ENCODE measurements at regions not wholly inside any gene's neighbourhood (a gene's known extent, or its start where the extent isn't known, plus 50 kb on each side); places are given as distances from the start of the nearest gene placed in this dataset.

- no peak for DNase-seq (ENCODE audit: low spot score)
- intact Hi-C loops (cut with DNase I), result no loop called here
These were observed 329.7 kb downstream of the NDFIP2 start for GRCh38 chr13:79810669-79811068.

GRCh38 chr13:79810018-79810417 is 329.1 kb downstream of the NDFIP2 start:
- intact Hi-C loops (cut with DNase I), result no loop called here

GRCh38 chr13:79808475-79808874 is 327.5 kb downstream of the NDFIP2 start:
- intact Hi-C loops (cut with DNase I), result no loop called here
- DNase-seq (ENCODE audit: low spot score), result no peak

More at GRCh38 chr13:79810018-79810417, 329.1 kb downstream of the NDFIP2 start:
- no peak for DNase-seq (ENCODE audit: low spot score)

DNA sequence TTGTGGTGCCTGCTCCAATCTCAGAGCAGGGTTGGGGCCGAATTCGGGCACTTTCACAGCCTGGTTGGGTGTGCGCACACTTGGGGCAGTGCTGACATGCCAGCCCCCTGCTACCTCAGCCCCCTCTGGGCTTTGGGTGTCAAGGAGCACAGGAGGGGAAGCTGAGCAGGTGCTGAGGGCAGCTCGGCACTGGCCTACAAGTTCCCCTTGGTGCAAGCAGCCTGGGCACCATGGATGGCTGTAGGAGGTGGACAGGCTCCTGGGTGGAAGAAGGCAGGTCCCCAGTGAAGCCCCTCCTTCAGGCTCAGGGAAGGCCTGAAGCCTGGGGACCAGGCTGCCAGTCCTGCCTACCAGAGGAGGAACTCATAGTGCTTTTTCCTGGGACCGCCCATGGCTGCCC is 326.6 kb downstream of the NDFIP2 start:
- intact Hi-C loops (cut with DNase I), result no loop called here
- no peak for DNase-seq (ENCODE audit: low spot score)

DNA sequence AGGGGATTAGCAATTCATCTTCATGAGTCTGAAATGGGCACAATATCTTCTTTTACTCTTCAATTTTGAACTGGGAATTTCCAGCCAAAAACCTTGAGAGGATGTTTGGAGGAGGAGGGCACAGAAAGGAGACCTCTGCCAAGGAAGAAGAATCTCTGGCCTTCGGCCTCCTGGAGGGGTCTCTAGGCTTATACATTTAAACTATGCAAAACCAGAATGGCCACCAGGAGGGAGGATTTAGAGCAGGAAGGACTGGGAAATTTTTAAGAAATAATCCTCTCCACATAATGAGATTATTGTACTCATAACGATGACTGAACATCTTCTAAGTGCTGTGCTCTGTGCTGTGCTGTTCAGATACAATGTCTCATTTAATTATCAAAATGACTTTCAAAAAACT is 325.9 kb downstream of the NDFIP2 start:
- no peak for DNase-seq (ENCODE audit: low spot score)
- intact Hi-C loops (cut with DNase I), result no loop called here

- intact Hi-C loops (cut with DNase I), result no loop called here
- DNase-seq (ENCODE audit: low spot score), result no peak
These were observed 324.4 kb downstream of the NDFIP2 start for GRCh38 chr13:79805317-79805716.

GRCh38 chr13:79803989-79804388 is 323.0 kb downstream of the NDFIP2 start:
- no peak for DNase-seq (ENCODE audit: low spot score)
- intact Hi-C loops (cut with DNase I), result no loop called here

DNA sequence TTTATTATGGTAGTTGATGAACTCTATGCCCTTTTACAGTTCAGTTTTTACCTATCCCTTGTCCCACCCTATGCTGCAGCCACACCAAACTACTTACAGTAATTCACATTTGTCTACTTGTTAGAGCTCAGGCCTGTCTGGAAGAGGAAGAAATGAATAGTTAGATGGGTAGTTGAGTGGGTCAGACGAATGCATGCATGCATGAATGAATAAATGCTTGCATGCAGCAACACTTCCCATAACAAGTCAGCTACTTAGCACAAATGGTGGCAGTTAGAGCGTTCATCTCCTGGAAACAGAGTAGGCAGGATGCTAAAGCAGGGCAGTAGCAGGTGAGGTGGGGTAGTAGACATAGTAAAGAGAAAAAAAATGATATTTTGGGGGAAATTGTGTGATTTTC is 322.3 kb downstream of the NDFIP2 start:
- DNase-seq (ENCODE audit: low spot score), result no peak
- intact Hi-C loops (cut with DNase I), result no loop called here

GRCh38 chr13:79802389-79803085 is 321.6 kb downstream of the NDFIP2 start:
- DNase-seq (ENCODE audit: low spot score), result no peak
- intact Hi-C loops (cut with DNase I), result no loop called here

GRCh38 chr13:79799059-79799867 is 318.3 kb downstream of the NDFIP2 start:
- intact Hi-C loops (cut with DNase I), result no loop called here
- DNase-seq (ENCODE audit: low spot score), result no peak

DNA sequence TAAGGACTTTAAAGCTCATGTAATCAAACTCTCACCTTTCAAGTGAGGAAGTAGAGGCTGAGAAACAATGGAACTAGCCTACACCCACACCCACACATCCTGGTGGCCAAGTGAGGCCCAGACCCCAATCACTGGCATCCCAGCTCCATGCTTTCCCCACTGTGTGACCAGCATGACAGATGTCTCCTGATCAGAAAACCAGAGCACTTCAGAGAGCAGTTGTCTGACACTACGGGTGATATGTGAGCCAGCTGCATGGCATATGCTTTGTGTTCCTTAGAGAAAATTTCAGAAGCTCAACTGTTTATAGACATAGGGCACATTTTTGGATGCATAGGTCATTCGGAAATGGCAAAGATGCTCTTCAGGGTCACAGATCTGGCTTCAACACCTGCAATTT is 315.2 kb downstream of the NDFIP2 start:
- intact Hi-C loops (cut with DNase I), result no loop called here
- DNase-seq (ENCODE audit: low spot score), result no peak

- intact Hi-C loops (cut with DNase I), result no loop called here
These were observed 314.0 kb downstream of the NDFIP2 start for GRCh38 chr13:79794931-79795330.

DNA sequence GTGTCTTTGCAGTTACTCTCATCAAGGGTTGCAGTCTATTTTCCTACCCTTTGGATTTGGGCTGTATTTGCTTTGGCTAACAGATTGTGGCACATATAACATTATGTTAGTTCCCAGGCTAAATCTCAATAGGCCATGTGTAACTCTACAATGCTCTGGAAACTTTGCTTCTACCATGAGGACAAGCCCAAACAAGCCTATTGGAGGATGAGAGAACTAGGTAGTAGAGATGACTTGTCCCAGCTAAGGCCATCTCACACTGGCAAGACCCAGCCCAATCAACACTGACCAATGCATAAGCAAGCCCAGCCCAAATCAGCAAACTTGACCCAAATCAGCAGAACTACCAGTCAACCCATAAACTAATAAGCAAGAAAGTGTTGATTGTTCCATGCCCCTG is 311.8 kb downstream of the NDFIP2 start:
- DNase-seq (ENCODE audit: low spot score), result no peak
- intact Hi-C loops (cut with DNase I), result no loop called here

More at GRCh38 chr13:79794931-79795330, 314.0 kb downstream of the NDFIP2 start:
- no peak for DNase-seq (ENCODE audit: low spot score)

DNA sequence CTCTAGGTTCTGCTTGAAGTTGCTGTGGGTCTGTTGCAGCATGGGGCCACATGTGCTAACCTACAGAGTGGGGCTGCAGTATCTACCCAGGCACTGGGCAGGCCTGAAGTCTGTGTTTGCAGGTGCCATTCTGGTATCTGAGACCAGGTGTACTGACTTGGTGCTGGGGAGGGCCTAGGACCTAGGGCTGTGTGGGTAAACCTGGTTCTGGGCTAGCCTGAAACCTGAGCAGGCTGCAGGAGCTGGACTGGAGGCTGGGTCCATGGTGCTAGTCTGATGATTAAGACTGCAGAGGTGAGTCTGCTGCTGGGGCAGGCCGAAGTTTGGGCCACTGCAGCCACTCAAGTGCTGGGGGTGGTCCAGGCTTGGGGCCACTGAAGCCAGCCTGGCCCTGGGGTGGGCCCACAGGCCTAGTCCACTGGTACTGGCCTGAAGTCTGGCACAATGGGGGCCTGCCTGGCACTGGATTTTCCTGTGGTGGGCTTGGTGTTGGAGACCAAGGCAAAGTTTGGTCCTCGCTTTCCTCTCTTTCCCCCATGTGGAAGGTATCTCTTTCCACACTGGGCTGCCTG is 310.6 kb downstream of the NDFIP2 start:
- intact Hi-C loops (cut with DNase I), result no loop called here
- DNase-seq (ENCODE audit: low spot score), result no peak

GRCh38 chr13:79786176-79786575 is 305.2 kb downstream of the NDFIP2 start:
- no peak for DNase-seq (ENCODE audit: low spot score)
- intact Hi-C loops (cut with DNase I), result loop anchor here (10.0 kb wide), 1 partner anchor 349 kb away; no protein-coding TSS in a partner anchor

DNA sequence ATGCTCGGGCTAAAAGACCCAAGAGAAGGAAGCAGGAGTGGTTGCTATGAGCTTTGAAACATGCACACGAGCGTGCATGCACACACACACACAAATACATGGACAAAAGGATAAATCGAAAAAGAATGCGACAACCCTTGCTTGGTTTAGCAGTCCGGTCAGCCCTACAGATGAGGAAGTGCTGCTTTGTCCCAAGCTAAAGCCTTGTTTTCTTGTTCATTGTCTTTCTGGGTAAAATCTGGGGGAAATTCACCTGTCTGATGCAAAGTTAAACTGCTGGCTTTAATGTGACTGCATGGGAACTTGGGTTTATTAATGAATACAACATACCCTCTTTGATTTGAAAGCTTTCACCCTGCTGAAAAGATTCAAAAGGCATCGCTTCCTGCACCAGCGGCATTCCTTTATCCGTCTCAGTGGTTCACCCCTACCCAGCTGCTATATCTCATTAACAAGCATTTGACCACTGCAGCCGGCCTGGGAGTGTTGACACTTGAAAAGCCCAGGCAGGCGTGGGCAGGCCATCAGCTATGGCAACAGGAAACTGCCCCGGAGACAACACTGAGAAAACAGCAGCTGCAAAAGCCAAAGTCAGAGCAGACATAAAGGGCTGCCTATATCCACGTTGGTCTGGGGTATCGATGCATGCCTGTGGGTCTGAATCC is 301.7 kb downstream of the NDFIP2 start:
- intact Hi-C loops (cut with DNase I), result loop anchor here (2.0 to 10.0 kb wide), 2 partner anchors 352 to 554 kb away; no protein-coding TSS in a partner anchor
- peak; percentile 83 for DNase-seq (ENCODE audit: low spot score)

DNA sequence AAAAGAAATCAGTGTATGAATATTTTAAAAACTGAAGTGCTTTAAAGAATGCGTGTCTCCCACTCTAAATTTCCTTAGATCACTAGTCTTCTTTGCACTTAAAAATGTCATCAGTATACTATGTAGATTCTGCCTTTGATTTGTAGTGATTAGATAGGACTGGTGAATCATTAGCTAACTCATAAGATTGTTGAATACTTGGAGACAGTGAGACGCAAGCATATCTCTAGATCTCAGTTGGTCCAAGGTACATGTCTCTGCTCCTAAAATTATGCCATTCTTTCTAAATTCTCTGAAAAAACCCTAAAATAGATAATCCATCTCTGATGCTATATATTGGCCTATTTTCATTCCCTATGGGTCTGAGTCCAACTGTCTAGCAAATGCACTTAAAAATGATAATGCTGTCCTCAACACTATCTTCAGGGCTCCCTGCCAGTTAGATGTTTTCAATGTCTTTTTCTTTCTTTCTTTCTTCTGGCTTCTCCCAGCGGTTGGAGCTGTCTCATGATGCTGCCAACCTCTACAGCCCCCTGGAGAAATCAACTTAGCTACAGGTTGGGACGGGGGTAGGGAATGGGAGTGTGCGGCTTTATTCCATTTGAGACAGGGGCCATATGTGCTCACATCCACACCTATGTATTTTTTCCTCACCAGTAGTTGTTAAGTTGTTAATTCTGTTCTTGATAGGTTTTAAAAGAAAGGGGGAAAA is 301.0 kb downstream of the NDFIP2 start:
- intact Hi-C loops (cut with DNase I), result loop anchor here (2.0 to 10.0 kb wide), 2 partner anchors 353 to 555 kb away; no protein-coding TSS in a partner anchor
- no peak for DNase-seq (ENCODE audit: low spot score)

GRCh38 chr13:79780240-79780639 is 299.3 kb downstream of the NDFIP2 start:
- DNase-seq (ENCODE audit: low spot score), result no peak
- intact Hi-C loops (cut with DNase I), result loop anchor here (10.0 kb wide), 1 partner anchor 355 kb away; no protein-coding TSS in a partner anchor

DNA sequence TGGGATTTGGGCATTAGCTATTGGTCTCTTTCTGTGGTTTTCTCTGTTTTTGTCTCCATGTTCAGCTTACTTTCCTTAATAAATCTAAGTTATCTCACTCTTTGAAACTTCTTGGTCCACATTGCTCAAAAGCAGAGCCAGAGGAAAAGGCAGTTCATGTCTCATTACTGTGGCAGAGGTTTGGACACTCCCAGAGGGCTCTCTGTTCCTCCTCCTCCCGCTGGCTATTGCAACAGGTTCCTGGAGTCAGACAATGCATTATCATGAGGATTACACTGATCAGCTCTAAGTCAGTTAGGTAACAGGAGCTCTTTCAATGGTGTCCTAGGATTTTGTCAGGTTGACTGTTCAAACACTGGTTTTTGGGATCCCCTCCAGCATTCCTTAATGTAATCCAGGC is 298.8 kb downstream of the NDFIP2 start:
- intact Hi-C loops (cut with DNase I), result loop anchor here (10.0 kb wide), 2 partner anchors 355 to 585 kb away; no protein-coding TSS in a partner anchor
- DNase-seq (ENCODE audit: low spot score), result no peak

Data from cardiac septum (tissue), 1 donor.